Prostate gland (tissue), 2 donors: ENCODE measurements at regions not wholly inside any gene's neighbourhood (a gene's known extent, or its start where the extent isn't known, plus 50 kb on each side); places are given as distances from the start of the nearest gene placed in this dataset.

Experiments used
- POLR2A ChIP-seq: fragments of 450-650 bp; IDR thresholded peaks from one replicate; pipeline ENCODE4 v1.6.1; 2016; ENCODE audit warnings: antibody characterized with exemption, mild to moderate bottlenecking
- POLR2AphosphoS5 ChIP-seq: sonication (generic); formaldehyde crosslinking; IDR thresholded peaks from one replicate; pipeline ENCODE4 v1.6.1; 2017; ENCODE audit warnings: antibody characterized with exemption
- TF ChIP-seq, protein P1 (sequence below), 4 experiments: fragments of 200-600 bp in 2 of 4; fragments of 450-650 bp in 2 of 4; sonication (generic) in 2 of 4; IDR thresholded peaks; 1 replicate in 3 of 4; 2 replicates in 1 of 4; pipeline ENCODE4 v1.5.1; 2016 to 2019; ENCODE audit warnings: antibody characterized with exemption in 4 of 4, mild to moderate bottlenecking in 2 of 4, moderate library complexity in 2 of 4

DNA sequence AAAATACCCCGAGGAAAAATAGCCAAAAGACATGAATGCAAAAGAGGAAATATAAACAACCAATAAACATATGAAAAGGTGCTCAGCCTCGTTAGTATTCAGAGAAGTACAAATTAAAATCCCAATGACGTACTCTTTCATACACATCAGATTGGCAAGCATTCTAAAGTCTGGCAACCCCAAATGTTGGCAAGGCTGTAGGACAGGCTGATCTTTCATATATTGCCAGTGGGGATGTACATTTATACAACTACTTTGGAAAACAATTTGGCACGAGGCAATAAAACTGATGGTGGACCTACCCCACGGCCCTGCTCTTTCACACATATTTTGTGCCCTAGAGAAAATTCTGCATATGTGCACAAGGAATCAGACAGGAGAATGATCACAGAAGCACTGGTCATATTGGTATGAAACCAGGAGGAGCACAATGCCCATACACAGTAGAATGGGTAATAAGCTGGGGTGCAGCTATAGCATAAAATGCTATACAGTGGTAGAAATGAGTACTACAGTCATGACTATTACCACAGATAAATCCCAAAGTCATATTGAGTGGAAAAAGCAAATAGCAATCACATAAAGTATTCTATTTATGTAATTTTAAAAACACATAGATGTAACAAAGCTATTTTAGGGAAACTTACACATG is 176.0 kb upstream of the SLC24A5 start:
- no peak for TF ChIP-seq POLR2AphosphoS5
- TF ChIP-seq, protein P1, sequence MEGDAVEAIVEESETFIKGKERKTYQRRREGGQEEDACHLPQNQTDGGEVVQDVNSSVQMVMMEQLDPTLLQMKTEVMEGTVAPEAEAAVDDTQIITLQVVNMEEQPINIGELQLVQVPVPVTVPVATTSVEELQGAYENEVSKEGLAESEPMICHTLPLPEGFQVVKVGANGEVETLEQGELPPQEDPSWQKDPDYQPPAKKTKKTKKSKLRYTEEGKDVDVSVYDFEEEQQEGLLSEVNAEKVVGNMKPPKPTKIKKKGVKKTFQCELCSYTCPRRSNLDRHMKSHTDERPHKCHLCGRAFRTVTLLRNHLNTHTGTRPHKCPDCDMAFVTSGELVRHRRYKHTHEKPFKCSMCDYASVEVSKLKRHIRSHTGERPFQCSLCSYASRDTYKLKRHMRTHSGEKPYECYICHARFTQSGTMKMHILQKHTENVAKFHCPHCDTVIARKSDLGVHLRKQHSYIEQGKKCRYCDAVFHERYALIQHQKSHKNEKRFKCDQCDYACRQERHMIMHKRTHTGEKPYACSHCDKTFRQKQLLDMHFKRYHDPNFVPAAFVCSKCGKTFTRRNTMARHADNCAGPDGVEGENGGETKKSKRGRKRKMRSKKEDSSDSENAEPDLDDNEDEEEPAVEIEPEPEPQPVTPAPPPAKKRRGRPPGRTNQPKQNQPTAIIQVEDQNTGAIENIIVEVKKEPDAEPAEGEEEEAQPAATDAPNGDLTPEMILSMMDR (IDR thresholded peaks at IDR 0.05) = no peak
- no peak for TF ChIP-seq POLR2A
